ENCODE measurements at regions not wholly inside any gene's neighbourhood (a gene's known extent, or its start where the extent isn't known, plus 50 kb on each side); places are given as distances from the start of the nearest gene placed in this dataset.

DNA sequence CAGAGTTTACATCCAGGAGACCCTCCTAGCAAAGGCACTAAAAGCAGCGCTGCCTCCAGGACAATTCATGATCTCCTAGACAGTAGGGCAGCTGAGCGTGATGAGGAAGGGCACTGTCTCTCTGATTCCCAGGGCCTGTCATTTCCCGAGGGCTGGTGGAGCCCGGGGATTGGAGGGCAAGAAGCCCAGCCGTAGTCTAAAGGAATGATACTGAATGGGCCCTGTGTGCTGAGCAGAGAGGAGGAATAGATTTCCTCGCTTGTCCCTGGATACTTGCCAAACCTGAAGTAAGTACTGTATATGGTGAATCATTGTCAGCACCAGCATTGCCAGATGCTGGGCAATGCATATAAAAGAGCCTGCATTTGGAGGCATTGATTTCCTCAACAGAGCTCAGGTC lies 88.0 kb upstream of the SLITRK2 start:
- TF ChIP-seq, protein P1, sequence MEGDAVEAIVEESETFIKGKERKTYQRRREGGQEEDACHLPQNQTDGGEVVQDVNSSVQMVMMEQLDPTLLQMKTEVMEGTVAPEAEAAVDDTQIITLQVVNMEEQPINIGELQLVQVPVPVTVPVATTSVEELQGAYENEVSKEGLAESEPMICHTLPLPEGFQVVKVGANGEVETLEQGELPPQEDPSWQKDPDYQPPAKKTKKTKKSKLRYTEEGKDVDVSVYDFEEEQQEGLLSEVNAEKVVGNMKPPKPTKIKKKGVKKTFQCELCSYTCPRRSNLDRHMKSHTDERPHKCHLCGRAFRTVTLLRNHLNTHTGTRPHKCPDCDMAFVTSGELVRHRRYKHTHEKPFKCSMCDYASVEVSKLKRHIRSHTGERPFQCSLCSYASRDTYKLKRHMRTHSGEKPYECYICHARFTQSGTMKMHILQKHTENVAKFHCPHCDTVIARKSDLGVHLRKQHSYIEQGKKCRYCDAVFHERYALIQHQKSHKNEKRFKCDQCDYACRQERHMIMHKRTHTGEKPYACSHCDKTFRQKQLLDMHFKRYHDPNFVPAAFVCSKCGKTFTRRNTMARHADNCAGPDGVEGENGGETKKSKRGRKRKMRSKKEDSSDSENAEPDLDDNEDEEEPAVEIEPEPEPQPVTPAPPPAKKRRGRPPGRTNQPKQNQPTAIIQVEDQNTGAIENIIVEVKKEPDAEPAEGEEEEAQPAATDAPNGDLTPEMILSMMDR (IDR thresholded peaks at IDR 0.05): no peak
- TF ChIP-seq EZH2 (IDR thresholded peaks at IDR 0.05; ENCODE audit: borderline replicate concordance, insufficient read depth, low read depth, low read length, poor library complexity, severe bottlenecking): no peak

Measured in B cell (primary cell).